Kasumi-1 (cell line): ENCODE measurements at regions not wholly inside any gene's neighbourhood (a gene's known extent, or its start where the extent isn't known, plus 50 kb on each side); places are given as distances from the start of the nearest gene placed in this dataset.

Experiments
- DNase-seq, 2 experiments: peaks; one replicate each; lab custom pipeline; 2025; lab: John Stamatoyannopoulos, UW

GRCh38 chr4:74878323-74878722 is 54.6 kb upstream of the PARM1 start:
- DNase-seq: no peak

GRCh38 chr4:74875451-74875850 is 57.5 kb upstream of the PARM1 start:
- no peak for DNase-seq

- DNase-seq: peak; percentile 81 to 85
Observed at GRCh38 chr4:74874753-74875367, 58.1 kb upstream of the PARM1 start.

- no peak for DNase-seq
Observed at GRCh38 chr4:74873545-74874301, 59.2 kb upstream of the PARM1 start.

GRCh38 chr4:74858921-74859562 is 64.7 kb upstream of the BTC start:
- no peak for DNase-seq

GRCh38 chr4:74855879-74856278 is 61.6 kb upstream of the BTC start:
- no peak for DNase-seq

- no peak for DNase-seq
Observed at GRCh38 chr4:74848774-74849173, 54.5 kb upstream of the BTC start.

GRCh38 chr4:74845834-74846233 is 51.5 kb upstream of the BTC start:
- DNase-seq: no peak
